ENCODE measurements at regions not wholly inside any gene's neighbourhood (a gene's known extent, or its start where the extent isn't known, plus 50 kb on each side); places are given as distances from the start of the nearest gene placed in this dataset.
"Not testable (repeated sequence)": the region's sequence is repeated elsewhere in the genome, so short reads cannot be mapped to it uniquely, and the experiment has no call there.

GRCh38 chr12:124699909-124700308 is 132.5 kb upstream of the NCOR2 start:
- no peaks in the 10 kb centered on the region for H3K27me3 ChIP-seq (replicated peaks)
- peaks cover 64% of the 10 kb centered on the region for H3K4me1 ChIP-seq (replicated peaks)
- H3K9me3 ChIP-seq (replicated peaks): no peaks in the 10 kb centered on the region
- peak overlapping the region; percentile 95; the same call in 1 of the 2 replicates for H3K27ac ChIP-seq
- DNase-seq (ENCODE audit: low read depth in 1 of 2, low spot score in 2 of 2): peak in 1 of 2 experiments; percentile 41
- peaks cover 4% of the 10 kb centered on the region for H3K36me3 ChIP-seq
- no peak overlapping the region for H3K4me3 ChIP-seq

GRCh38 chr12:124698998-124699305 is 131.5 kb upstream of the NCOR2 start:
- peaks cover 4% of the 10 kb centered on the region for H3K36me3 ChIP-seq
- H3K4me1 ChIP-seq (replicated peaks): peaks cover 62% of the 10 kb centered on the region
- peak overlapping the region; percentile 95 for H3K27ac ChIP-seq
- no peak for DNase-seq (ENCODE audit: low read depth in 1 of 2, low spot score in 2 of 2)
- H3K27me3 ChIP-seq (replicated peaks): no peaks in the 10 kb centered on the region
- H3K9me3 ChIP-seq (replicated peaks): no peaks in the 10 kb centered on the region
- no peak overlapping the region for H3K4me3 ChIP-seq

- H3K27ac ChIP-seq: peak overlapping the region; percentile 95
- H3K9me3 ChIP-seq (replicated peaks): no peaks in the 10 kb centered on the region
- peak; percentile 60 to 91 for DNase-seq (ENCODE audit: low read depth in 1 of 2, low spot score in 2 of 2)
- H3K4me1 ChIP-seq (replicated peaks): peaks cover 56% of the 10 kb centered on the region
- H3K4me3 ChIP-seq: no peak overlapping the region
- no peaks in the 10 kb centered on the region for H3K27me3 ChIP-seq (replicated peaks)
- H3K36me3 ChIP-seq: peaks cover 4% of the 10 kb centered on the region
Observed at GRCh38 chr12:124698211-124698997, 131.0 kb upstream of the NCOR2 start.

- peak overlapping the region; percentile 95 for H3K27ac ChIP-seq
Observed at GRCh38 chr12:124697722-124698121, 130.3 kb upstream of the NCOR2 start.

GRCh38 chr12:124696693-124697476 is 129.5 kb upstream of the NCOR2 start:
- DNase-seq (ENCODE audit: low read depth in 1 of 2, low spot score in 2 of 2): no peak
- Histone ChIP-seq H3K27ac (peak overlapping the region; percentile 95; the same call in 1 of the 2 replicates), H3K9me3 (replicated peaks) (no peaks in the 10 kb centered on the region), H3K27me3 (replicated peaks) (no peaks in the 10 kb centered on the region), H3K36me3 (peaks cover 4% of the 10 kb centered on the region), H3K4me1 (replicated peaks) (peaks cover 55% of the 10 kb centered on the region), H3K4me3 (no peak overlapping the region)

More at GRCh38 chr12:124697722-124698121, 130.3 kb upstream of the NCOR2 start:
- DNase-seq (ENCODE audit: low read depth in 1 of 2, low spot score in 2 of 2); H3K36me3 ChIP-seq; H3K27me3 ChIP-seq (replicated peaks); H3K9me3 ChIP-seq (replicated peaks); H3K4me3 ChIP-seq: not testable (repeated sequence)
- H3K4me1 ChIP-seq (replicated peaks): peaks cover 55% of the 10 kb centered on the region

- Histone ChIP-seq H3K4me3 (no peak overlapping the region), H3K9me3 (replicated peaks) (no peaks in the 10 kb centered on the region), H3K27me3 (replicated peaks) (no peaks in the 10 kb centered on the region), H3K4me1 (replicated peaks) (peaks cover 45% of the 10 kb centered on the region), H3K27ac (no peak overlapping the region), H3K36me3 (no peaks in the 10 kb centered on the region)
- peak in 1 of 2 experiments; percentile 45 for DNase-seq (ENCODE audit: low read depth in 1 of 2, low spot score in 2 of 2)
Observed at GRCh38 chr12:124695861-124696260, 128.4 kb upstream of the NCOR2 start.

GRCh38 chr12:124694846-124695497 is 127.6 kb upstream of the NCOR2 start:
- Histone ChIP-seq H3K9me3 (replicated peaks) (no peaks in the 10 kb centered on the region), H3K27ac (no peak overlapping the region), H3K27me3 (replicated peaks) (no peaks in the 10 kb centered on the region), H3K4me3 (no peak overlapping the region), H3K4me1 (replicated peaks) (peaks cover 36% of the 10 kb centered on the region), H3K36me3 (no peaks in the 10 kb centered on the region)
- DNase-seq (ENCODE audit: low read depth in 1 of 2, low spot score in 2 of 2): no peak

GRCh38 chr12:124694250-124694649 is 126.8 kb upstream of the NCOR2 start:
- no peak overlapping the region for H3K4me3 ChIP-seq

GRCh38 chr12:124693111-124693723 is 125.8 kb upstream of the NCOR2 start:
- no peak for DNase-seq (ENCODE audit: low read depth in 1 of 2, low spot score in 2 of 2)

More at GRCh38 chr12:124694250-124694649, 126.8 kb upstream of the NCOR2 start:
- H3K36me3 ChIP-seq: no peaks in the 10 kb centered on the region
- no peak overlapping the region for H3K27ac ChIP-seq
- H3K27me3 ChIP-seq (replicated peaks): no peaks in the 10 kb centered on the region
- no peaks in the 10 kb centered on the region for H3K9me3 ChIP-seq (replicated peaks)
- no peak for DNase-seq (ENCODE audit: low read depth in 1 of 2, low spot score in 2 of 2)
- H3K4me1 ChIP-seq (replicated peaks): peaks cover 28% of the 10 kb centered on the region

GRCh38 chr12:124692443-124692842 is 125.0 kb upstream of the NCOR2 start:
- Histone ChIP-seq H3K4me3 (no peak overlapping the region), H3K9me3 (replicated peaks) (no peaks in the 10 kb centered on the region), H3K27ac (no peak overlapping the region), H3K27me3 (replicated peaks) (no peaks in the 10 kb centered on the region), H3K36me3 (no peaks in the 10 kb centered on the region), H3K4me1 (replicated peaks) (peaks cover 22% of the 10 kb centered on the region)
- DNase-seq (ENCODE audit: low read depth in 1 of 2, low spot score in 2 of 2): no peak

More at GRCh38 chr12:124693111-124693723, 125.8 kb upstream of the NCOR2 start:
- Histone ChIP-seq H3K4me1 (replicated peaks) (peaks cover 22% of the 10 kb centered on the region), H3K4me3 (no peak overlapping the region), H3K9me3 (replicated peaks) (no peaks in the 10 kb centered on the region), H3K27ac (no peak overlapping the region), H3K36me3 (no peaks in the 10 kb centered on the region), H3K27me3 (replicated peaks) (no peaks in the 10 kb centered on the region)

- peaks cover 22% of the 10 kb centered on the region for H3K4me1 ChIP-seq (replicated peaks)
- no peak for DNase-seq (ENCODE audit: low read depth in 1 of 2, low spot score in 2 of 2)
- H3K36me3 ChIP-seq: no peaks in the 10 kb centered on the region
Observed at GRCh38 chr12:124691429-124691828, 124.0 kb upstream of the NCOR2 start.

GRCh38 chr12:124689631-124690030 is 122.2 kb upstream of the NCOR2 start:
- Histone ChIP-seq H3K27ac (no peak overlapping the region), H3K27me3 (replicated peaks) (no peaks in the 10 kb centered on the region), H3K36me3 (no peaks in the 10 kb centered on the region), H3K4me1 (replicated peaks) (peaks cover 39% of the 10 kb centered on the region), H3K9me3 (replicated peaks) (no peaks in the 10 kb centered on the region; the same call in 1 of the 2 replicates), H3K4me3 (no peak overlapping the region)
- DNase-seq (ENCODE audit: low read depth in 1 of 2, low spot score in 2 of 2): no peak

More at GRCh38 chr12:124691429-124691828, 124.0 kb upstream of the NCOR2 start:
- no peaks in the 10 kb centered on the region; the same call in 1 of the 2 replicates for H3K9me3 ChIP-seq (replicated peaks)
- H3K27ac ChIP-seq: no peak overlapping the region
- no peak overlapping the region for H3K4me3 ChIP-seq
- no peaks in the 10 kb centered on the region for H3K27me3 ChIP-seq (replicated peaks)

- H3K27ac ChIP-seq: no peak overlapping the region
- no peaks in the 10 kb centered on the region; the same call in 1 of the 2 replicates for H3K9me3 ChIP-seq (replicated peaks)
- H3K4me3 ChIP-seq: no peak overlapping the region
- H3K27me3 ChIP-seq (replicated peaks): no peaks in the 10 kb centered on the region
- DNase-seq (ENCODE audit: low read depth in 1 of 2, low spot score in 2 of 2): no peak
- H3K36me3 ChIP-seq: no peaks in the 10 kb centered on the region
- peaks cover 51% of the 10 kb centered on the region for H3K4me1 ChIP-seq (replicated peaks)
Observed at GRCh38 chr12:124688356-124688992, 121.1 kb upstream of the NCOR2 start.
